Right ventricle myocardium superior (tissue), 1 donor: ENCODE measurements at regions not wholly inside any gene's neighbourhood (a gene's known extent, or its start where the extent isn't known, plus 50 kb on each side); places are given as distances from the start of the nearest gene placed in this dataset.

ENCODE experiments used
- ATAC-seq: fragments of 200-7000 bp; cut with Tn5 transposase; one replicate; pipeline ENCODE4 v1.9.1; 2020; ENCODE audit warnings: mild to moderate bottlenecking; ENCODE audit not compliant: poor library complexity
- DNase-seq: peaks from one replicate; pipeline ENCODE4 v3.0.0-alpha.2; 2020
- intact Hi-C: fragments of 100-400 bp; cut with DNase I; formaldehyde crosslinking; loops from one replicate; pipeline ENCODE4 v1.11.2; 2022
- donor health status: DM: no; HTN: yes; CAD: no; lungs with severe emphysema.

- DNase-seq (no peak), ATAC-seq (no peak)
- intact Hi-C loops: no loop called here
Observed at GRCh38 chr16:80875616-80876015, 71.2 kb upstream of the CDYL2 start.

GRCh38 chr16:80874925-80875324 lies 70.5 kb upstream of the CDYL2 start:
- DNase-seq: no peak
- intact Hi-C loops: no loop called here
- no peak for ATAC-seq

- ATAC-seq: no peak
- no peak for DNase-seq
- intact Hi-C loops: no loop called here
Observed at GRCh38 chr16:80862160-80862705, 57.8 kb upstream of the CDYL2 start.
